ENCODE measurements at regions not wholly inside any gene's neighbourhood (a gene's known extent, or its start where the extent isn't known, plus 50 kb on each side); places are given as distances from the start of the nearest gene placed in this dataset.

DNA sequence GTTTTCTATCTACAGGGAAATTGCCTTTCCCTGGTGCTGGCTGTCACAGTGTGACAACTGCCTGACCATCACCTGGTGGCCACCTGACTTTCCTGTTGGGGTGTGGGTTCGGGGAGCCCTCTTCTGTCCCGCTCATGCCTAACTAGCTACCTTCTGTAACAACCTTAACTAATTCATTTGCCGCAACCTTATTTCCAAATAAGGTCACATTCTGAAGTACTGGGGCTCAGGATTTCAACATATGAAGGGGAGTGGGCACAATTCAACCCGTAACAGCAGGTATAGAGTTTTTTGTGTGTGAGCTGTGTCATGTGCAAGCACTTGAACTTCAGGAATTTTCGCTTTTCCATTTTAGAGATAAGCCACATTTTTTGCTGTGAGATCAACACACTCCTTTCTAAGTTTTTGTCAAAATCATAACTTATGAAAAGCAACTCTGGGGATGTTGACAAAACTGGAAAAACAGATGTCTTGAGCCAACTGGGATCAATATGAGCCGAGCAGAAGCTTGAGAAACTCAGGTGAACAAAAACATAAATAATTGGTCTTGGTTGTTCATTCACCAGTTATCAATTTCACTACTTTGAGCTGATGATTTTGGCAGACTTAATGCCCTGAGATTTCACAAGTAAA lies 242.0 kb upstream of the RGMA start:
- TF ChIP-seq, protein P1, sequence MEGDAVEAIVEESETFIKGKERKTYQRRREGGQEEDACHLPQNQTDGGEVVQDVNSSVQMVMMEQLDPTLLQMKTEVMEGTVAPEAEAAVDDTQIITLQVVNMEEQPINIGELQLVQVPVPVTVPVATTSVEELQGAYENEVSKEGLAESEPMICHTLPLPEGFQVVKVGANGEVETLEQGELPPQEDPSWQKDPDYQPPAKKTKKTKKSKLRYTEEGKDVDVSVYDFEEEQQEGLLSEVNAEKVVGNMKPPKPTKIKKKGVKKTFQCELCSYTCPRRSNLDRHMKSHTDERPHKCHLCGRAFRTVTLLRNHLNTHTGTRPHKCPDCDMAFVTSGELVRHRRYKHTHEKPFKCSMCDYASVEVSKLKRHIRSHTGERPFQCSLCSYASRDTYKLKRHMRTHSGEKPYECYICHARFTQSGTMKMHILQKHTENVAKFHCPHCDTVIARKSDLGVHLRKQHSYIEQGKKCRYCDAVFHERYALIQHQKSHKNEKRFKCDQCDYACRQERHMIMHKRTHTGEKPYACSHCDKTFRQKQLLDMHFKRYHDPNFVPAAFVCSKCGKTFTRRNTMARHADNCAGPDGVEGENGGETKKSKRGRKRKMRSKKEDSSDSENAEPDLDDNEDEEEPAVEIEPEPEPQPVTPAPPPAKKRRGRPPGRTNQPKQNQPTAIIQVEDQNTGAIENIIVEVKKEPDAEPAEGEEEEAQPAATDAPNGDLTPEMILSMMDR (IDR thresholded peaks at IDR 0.05; ENCODE audit: insufficient read depth, low read length): no peak
- no peak for TF ChIP-seq POLR2AphosphoS5 (IDR thresholded peaks at IDR 0.05; ENCODE audit: low read depth)
- TF ChIP-seq GABPA (IDR thresholded peaks at IDR 0.05; ENCODE audit: low read depth): no peak

Data from HL-60 (cell line).